ENCODE measurements at regions not wholly inside any gene's neighbourhood (a gene's known extent, or its start where the extent isn't known, plus 50 kb on each side); places are given as distances from the start of the nearest gene placed in this dataset.

GRCh38 chr11:112634995-112635737 lies 326.1 kb upstream of the NCAM1 start:
- no peak for DNase-seq (ENCODE audit: low spot score in 2 of 2)
- ATAC-seq: no peak
- Mint-ChIP-seq H3K27ac (no peak overlapping the region), H3K9me3 (peaks cover 0 to 2% of the 10 kb centered on the region in 2 donors), H3K36me3 (no peaks in the 10 kb centered on the region)

GRCh38 chr11:112637076-112637475 lies 324.1 kb upstream of the NCAM1 start:
- H3K9me3 Mint-ChIP-seq: peaks cover 2 to 10% of the 10 kb centered on the region in 2 donors
- peaks cover 0 to 2% of the 10 kb centered on the region in 2 donors for H3K36me3 Mint-ChIP-seq
- DNase-seq (ENCODE audit: low spot score in 2 of 2) (no peak), ATAC-seq (no peak)
- H3K27ac Mint-ChIP-seq: no peak overlapping the region

GRCh38 chr11:112637876-112638275 lies 323.3 kb upstream of the NCAM1 start:
- H3K27ac Mint-ChIP-seq: no peak overlapping the region
- DNase-seq (ENCODE audit: low spot score in 2 of 2) (no peak), ATAC-seq (no peak)
- peaks cover 7 to 15% of the 10 kb centered on the region in 2 donors for H3K9me3 Mint-ChIP-seq
- H3K36me3 Mint-ChIP-seq: peaks cover 0 to 6% of the 10 kb centered on the region in 2 donors

GRCh38 chr11:112639469-112639868 lies 321.8 kb upstream of the NCAM1 start:
- peaks cover 0 to 9% of the 10 kb centered on the region in 2 donors for H3K36me3 Mint-ChIP-seq
- ATAC-seq: no peak
- no peak overlapping the region for H3K27ac Mint-ChIP-seq
- no peak for DNase-seq (ENCODE audit: low spot score in 2 of 2)
- peaks cover 9 to 19% of the 10 kb centered on the region in 2 donors for H3K9me3 Mint-ChIP-seq

- DNase-seq (ENCODE audit: low spot score in 2 of 2): no peak
- Mint-ChIP-seq H3K27ac (no peak overlapping the region), H3K9me3 (peaks cover 9 to 19% of the 10 kb centered on the region in 2 donors), H3K36me3 (peaks cover 0 to 9% of the 10 kb centered on the region in 2 donors)
- no peak for ATAC-seq
Observed at GRCh38 chr11:112643416-112643815, 317.8 kb upstream of the NCAM1 start.

GRCh38 chr11:112644410-112645131 lies 316.6 kb upstream of the NCAM1 start:
- Mint-ChIP-seq H3K36me3 (peaks cover 0 to 9% of the 10 kb centered on the region in 2 donors), H3K27ac (no peak overlapping the region), H3K9me3 (peaks cover 9 to 19% of the 10 kb centered on the region in 2 donors)
- ATAC-seq (no peak), DNase-seq (ENCODE audit: low spot score in 2 of 2) (no peak)

GRCh38 chr11:112649856-112650255 lies 311.4 kb upstream of the NCAM1 start:
- Mint-ChIP-seq H3K9me3 (no peaks in the 10 kb centered on the region), H3K36me3 (no peaks in the 10 kb centered on the region), H3K27ac (no peak overlapping the region)
- DNase-seq (ENCODE audit: low spot score in 2 of 2) (no peak), ATAC-seq (no peak)

GRCh38 chr11:112650527-112650926 lies 310.7 kb upstream of the NCAM1 start:
- no peaks in the 10 kb centered on the region for H3K36me3 Mint-ChIP-seq

GRCh38 chr11:112651386-112651785 lies 309.8 kb upstream of the NCAM1 start:
- ATAC-seq (no peak), DNase-seq (ENCODE audit: low spot score in 2 of 2) (no peak)
- no peaks in the 10 kb centered on the region for H3K9me3 Mint-ChIP-seq
- H3K27ac Mint-ChIP-seq: no peak overlapping the region
- H3K36me3 Mint-ChIP-seq: no peaks in the 10 kb centered on the region

More at GRCh38 chr11:112650527-112650926, 310.7 kb upstream of the NCAM1 start:
- ATAC-seq (no peak), DNase-seq (ENCODE audit: low spot score in 2 of 2) (no peak)
- H3K9me3 Mint-ChIP-seq: no peaks in the 10 kb centered on the region
- no peak overlapping the region for H3K27ac Mint-ChIP-seq

GRCh38 chr11:112652786-112653390 lies 308.3 kb upstream of the NCAM1 start:
- Mint-ChIP-seq H3K9me3 (no peaks in the 10 kb centered on the region), H3K36me3 (no peaks in the 10 kb centered on the region), H3K27ac (no peak overlapping the region)
- DNase-seq (ENCODE audit: low spot score in 2 of 2) (no peak), ATAC-seq (no peak)

GRCh38 chr11:112655371-112655770 lies 305.8 kb upstream of the NCAM1 start:
- no peaks in the 10 kb centered on the region for H3K9me3 Mint-ChIP-seq
- DNase-seq (ENCODE audit: low spot score in 2 of 2) (no peak), ATAC-seq (no peak)
- no peak overlapping the region for H3K27ac Mint-ChIP-seq
- H3K36me3 Mint-ChIP-seq: no peaks in the 10 kb centered on the region

- DNase-seq (ENCODE audit: low spot score in 2 of 2) (no peak), ATAC-seq (no peak)
- no peaks in the 10 kb centered on the region for H3K9me3 Mint-ChIP-seq
- H3K36me3 Mint-ChIP-seq: no peaks in the 10 kb centered on the region
- no peak overlapping the region for H3K27ac Mint-ChIP-seq
Observed at GRCh38 chr11:112656772-112657428, 304.3 kb upstream of the NCAM1 start.

- no peak overlapping the region for H3K27ac Mint-ChIP-seq
- no peaks in the 10 kb centered on the region for H3K9me3 Mint-ChIP-seq
- no peaks in the 10 kb centered on the region for H3K36me3 Mint-ChIP-seq
- DNase-seq (ENCODE audit: low spot score in 2 of 2): no peak
- no peak for ATAC-seq
Observed at GRCh38 chr11:112658431-112658878, 302.8 kb upstream of the NCAM1 start.

GRCh38 chr11:112661146-112661545 lies 300.1 kb upstream of the NCAM1 start:
- ATAC-seq (no peak), DNase-seq (ENCODE audit: low spot score in 2 of 2) (no peak)
- Mint-ChIP-seq H3K9me3 (no peaks in the 10 kb centered on the region), H3K36me3 (no peaks in the 10 kb centered on the region), H3K27ac (no peak overlapping the region)

GRCh38 chr11:112661571-112661970 lies 299.6 kb upstream of the NCAM1 start:
- no peaks in the 10 kb centered on the region for H3K36me3 Mint-ChIP-seq
- ATAC-seq (no peak), DNase-seq (ENCODE audit: low spot score in 2 of 2) (no peak)
- H3K9me3 Mint-ChIP-seq: no peaks in the 10 kb centered on the region
- H3K27ac Mint-ChIP-seq: no peak overlapping the region

GRCh38 chr11:112662554-112662953 lies 298.7 kb upstream of the NCAM1 start:
- no peak for ATAC-seq
- Mint-ChIP-seq H3K27ac (no peak overlapping the region), H3K36me3 (no peaks in the 10 kb centered on the region), H3K9me3 (no peaks in the 10 kb centered on the region)
- no peak for DNase-seq (ENCODE audit: low spot score in 2 of 2)

Data from activated naive CD4-positive, alpha-beta T cell treated with anti-CD3 and anti-CD28 coated beads, Interleukin-2, amount 50 U/mL, for 72 hours (primary cell).